Gastroesophageal sphincter (tissue), 3 donors: ENCODE measurements at regions not wholly inside any gene's neighbourhood (a gene's known extent, or its start where the extent isn't known, plus 50 kb on each side); places are given as distances from the start of the nearest gene placed in this dataset.

Source experiments
- EP300 ChIP-seq: sonication (generic); formaldehyde crosslinking; IDR thresholded peaks from one replicate; pipeline ENCODE4 v1.6.1; 2017; ENCODE audit warnings: antibody characterized with exemption, mild to moderate bottlenecking
- POLR2A ChIP-seq, 2 donors: fragments of 450-650 bp; IDR thresholded peaks; one replicate each; pipeline ENCODE4 v1.6.1; 2017; ENCODE audit warnings: antibody characterized with exemption in 2 of 2, mild to moderate bottlenecking in 2 of 2, moderate library complexity in 1 of 2
- POLR2AphosphoS5 ChIP-seq: sonication (generic); formaldehyde crosslinking; IDR thresholded peaks from one replicate; pipeline ENCODE4 v1.6.1; 2017; ENCODE audit warnings: antibody characterized with exemption
- TF ChIP-seq, protein P1 (sequence below), 4 experiments: fragments of 200-600 bp in 2 of 4; fragments of 450-650 bp in 2 of 4; sonication (generic) in 1 of 4; IDR thresholded peaks; one replicate each; pipeline ENCODE4 v1.5.1; 2017 to 2019; ENCODE audit warnings: antibody characterized with exemption in 4 of 4, mild to moderate bottlenecking in 2 of 4, moderate library complexity in 2 of 4

GRCh38 chr11:69362315-69362714 lies 68.4 kb downstream of the MYEOV start:
- TF ChIP-seq, protein P1, sequence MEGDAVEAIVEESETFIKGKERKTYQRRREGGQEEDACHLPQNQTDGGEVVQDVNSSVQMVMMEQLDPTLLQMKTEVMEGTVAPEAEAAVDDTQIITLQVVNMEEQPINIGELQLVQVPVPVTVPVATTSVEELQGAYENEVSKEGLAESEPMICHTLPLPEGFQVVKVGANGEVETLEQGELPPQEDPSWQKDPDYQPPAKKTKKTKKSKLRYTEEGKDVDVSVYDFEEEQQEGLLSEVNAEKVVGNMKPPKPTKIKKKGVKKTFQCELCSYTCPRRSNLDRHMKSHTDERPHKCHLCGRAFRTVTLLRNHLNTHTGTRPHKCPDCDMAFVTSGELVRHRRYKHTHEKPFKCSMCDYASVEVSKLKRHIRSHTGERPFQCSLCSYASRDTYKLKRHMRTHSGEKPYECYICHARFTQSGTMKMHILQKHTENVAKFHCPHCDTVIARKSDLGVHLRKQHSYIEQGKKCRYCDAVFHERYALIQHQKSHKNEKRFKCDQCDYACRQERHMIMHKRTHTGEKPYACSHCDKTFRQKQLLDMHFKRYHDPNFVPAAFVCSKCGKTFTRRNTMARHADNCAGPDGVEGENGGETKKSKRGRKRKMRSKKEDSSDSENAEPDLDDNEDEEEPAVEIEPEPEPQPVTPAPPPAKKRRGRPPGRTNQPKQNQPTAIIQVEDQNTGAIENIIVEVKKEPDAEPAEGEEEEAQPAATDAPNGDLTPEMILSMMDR (IDR thresholded peaks at IDR 0.05), result no peak
- TF ChIP-seq POLR2A (IDR thresholded peaks at IDR 0.05), result no peak
- no peak for TF ChIP-seq EP300
- no peak for TF ChIP-seq POLR2AphosphoS5
